ENCODE measurements at regions not wholly inside any gene's neighbourhood (a gene's known extent, or its start where the extent isn't known, plus 50 kb on each side); places are given as distances from the start of the nearest gene placed in this dataset.

- Histone ChIP-seq H3K4me1 (ENCODE audit: insufficient read depth, low read length) (no peaks in the 10 kb centered on the region), H3K23ac (ENCODE audit: insufficient read length, low read depth, low read length) (no peak overlapping the region), H2AK5ac (ENCODE audit: insufficient read length, low read length) (no peak overlapping the region), H3K79me2 (ENCODE audit: insufficient read depth, low read length) (no peaks in the 10 kb centered on the region), H3T11ph (ENCODE audit: low read length) (no peak overlapping the region), H2BK20ac (ENCODE audit: low read depth, low read length, poor library complexity, severe bottlenecking) (no peak overlapping the region), H3K4ac (ENCODE audit: low read depth, low read length) (no peak overlapping the region), H4K20me1 (ENCODE audit: control insufficient read depth, insufficient read depth, insufficient read length) (no peaks in the 10 kb centered on the region), H3K56ac (ENCODE audit: insufficient read length, low read depth, low read length) (no peak overlapping the region), H2BK15ac (ENCODE audit: low read depth, low read length) (no peak overlapping the region), H3K79me1 (ENCODE audit: insufficient read depth, low read depth, low read length, poor library complexity, severe bottlenecking) (no peaks in the 10 kb centered on the region), H3K27ac (ENCODE audit: insufficient read length, low read depth, low read length) (no peak overlapping the region), H2BK5ac (ENCODE audit: insufficient read length, low read length) (no peak overlapping the region), H3K14ac (ENCODE audit: insufficient read depth, low read length) (no peak overlapping the region), H4K91ac (ENCODE audit: insufficient read length, low read depth, low read length) (no peak overlapping the region), H4K5ac (ENCODE audit: insufficient read length, low read depth, low read length) (no peak overlapping the region), H3K9ac (ENCODE audit: extremely low read depth, insufficient read length, low read length) (no peak overlapping the region), H2AFZ (ENCODE audit: low read length) (no peak overlapping the region), H2BK12ac (ENCODE audit: insufficient read length, low read depth, low read length) (no peak overlapping the region), H3K18ac (ENCODE audit: insufficient read length, low read depth, low read length) (no peak overlapping the region), H3K9me3 (ENCODE audit: control insufficient read depth, low read depth, low read length) (no peaks in the 10 kb centered on the region), H2BK120ac (ENCODE audit: low read depth, low read length, poor library complexity, severe bottlenecking) (no peak overlapping the region), H3K23me2 (ENCODE audit: insufficient read length, low read depth, low read length, poor library complexity, severe bottlenecking) (no peaks in the 10 kb centered on the region), H3K4me2 (ENCODE audit: insufficient read depth, insufficient read length, low read length) (no peak overlapping the region), H3K27me3 (ENCODE audit: insufficient read depth, low read length) (no peaks in the 10 kb centered on the region), H4K8ac (replicated peaks; ENCODE audit: insufficient read length, low read depth, low read length) (no peak overlapping the region)
- Mint-ChIP-seq H3K4me3 (no peak overlapping the region), H3K36me3 (ENCODE audit: insufficient read depth in 1 of 3, low read depth in 3 of 3) (no peaks in the 10 kb centered on the region), H3K4me1 (no peaks in the 10 kb centered on the region), H3K9me3 (no peaks in the 10 kb centered on the region), H3K27ac (no peak overlapping the region), H3K27me3 (ENCODE audit: low read depth) (no peaks in the 10 kb centered on the region; the same call in 1 of the 2 replicates)
- no peak for TF ChIP-seq CTCF (conservative IDR thresholded peaks at IDR 0.05)
- no CpG with 5 or more reads among the region's 3 CpGs for WGBS (ENCODE audit: extremely low coverage, insufficient read length, low lambda C conversion rate)
- no peak for DNase-seq
These were observed 265.2 kb downstream of the SHOX2 start for GRCh38 chr3:157841029-157841428.

All from H9 (cell line).